Fibroblast of lung (primary cell): ENCODE measurements at regions not wholly inside any gene's neighbourhood (a gene's known extent, or its start where the extent isn't known, plus 50 kb on each side); places are given as distances from the start of the nearest gene placed in this dataset.

ENCODE experiments used
- DNase-seq, 2 donors: peaks; one replicate each; pipeline versions ENCODE4 v3.0.0 to v3.0.0-alpha.2; 2010; ENCODE audit warnings: low read depth in 2 of 2
- H2AFZ ChIP-seq: 2 replicates; pipeline ENCODE4 v1.5.1; 2012; ENCODE audit warnings: low read length, control low read depth, inconsistent platforms
- H3K27ac ChIP-seq: 2 replicates; pipeline ENCODE4 v1.5.1; 2011; ENCODE audit warnings: low read length, control low read depth; ENCODE audit not compliant: insufficient read depth
- H3K27me3 ChIP-seq: 2 replicates; pipeline ENCODE4 v1.5.1; 2011; ENCODE audit warnings: mild to moderate bottlenecking, low read length; ENCODE audit not compliant: control insufficient read depth, insufficient read depth
- H3K36me3 ChIP-seq: 2 replicates; pipeline ENCODE4 v1.5.1; 2011; ENCODE audit warnings: low read length; ENCODE audit not compliant: control insufficient read depth, insufficient read depth
- H3K4me1 ChIP-seq: 2 replicates; pipeline ENCODE4 v1.5.1; 2011; ENCODE audit warnings: low read length; ENCODE audit not compliant: control insufficient read depth, insufficient read depth; ENCODE audit errors: extremely low read depth
- H3K4me2 ChIP-seq: 2 replicates; pipeline ENCODE4 v1.5.1; 2011; ENCODE audit warnings: low read length, control low read depth; ENCODE audit not compliant: insufficient read depth; ENCODE audit errors: extremely low read depth
- H3K4me3 ChIP-seq, 4 experiments: fragments of 200-600 bp in 1 of 4; sonication (generic) in 1 of 4; replicated peaks in 1 of 4; 2 replicates each; pipeline ENCODE4 v1.5.1; 2011 to 2016; ENCODE audit warnings: low read length in 4 of 4, low read depth in 3 of 4, mild to moderate bottlenecking in 3 of 4, control low read depth in 2 of 4, inconsistent platforms in 1 of 4, mixed read lengths in 1 of 4; ENCODE audit not compliant: insufficient read depth in 1 of 4; ENCODE audit errors: control extremely low read depth in 1 of 4
- H3K79me2 ChIP-seq: 2 replicates; pipeline ENCODE4 v1.5.1; 2012; ENCODE audit warnings: mild to moderate bottlenecking, low read length, inconsistent platforms; ENCODE audit not compliant: control insufficient read depth, insufficient read depth
- H3K9ac ChIP-seq: 2 replicates; pipeline ENCODE4 v1.5.1; 2011; ENCODE audit warnings: mild to moderate bottlenecking, low read length, control low read depth; ENCODE audit not compliant: insufficient read depth
- H3K9me3 ChIP-seq: 2 replicates; pipeline ENCODE4 v1.5.1; 2012; ENCODE audit warnings: low read depth, low read length; ENCODE audit not compliant: control insufficient read depth, insufficient read depth
- H4K20me1 ChIP-seq: 2 replicates; pipeline ENCODE4 v1.5.1; 2011; ENCODE audit warnings: low read length; ENCODE audit not compliant: control insufficient read depth, insufficient read depth; ENCODE audit errors: extremely low read depth
- EZH2 ChIP-seq: IDR thresholded peaks from 2 replicates; pipeline ENCODE4 v1.5.1; 2012; ENCODE audit warnings: low read length, control low read depth, mild to moderate bottlenecking; ENCODE audit errors: missing control alignments
- TF ChIP-seq, protein P1 (sequence below), 2 donors: IDR thresholded peaks in 1 of 2; conservative IDR thresholded peaks in 1 of 2; 1 replicate in 1 of 2; 2 replicates in 1 of 2; pipeline ENCODE4 v1.5.1; 2011 to 2012; ENCODE audit warnings: low read length in 2 of 2, control low read depth in 1 of 2, inconsistent platforms in 1 of 2, low read depth in 1 of 2, mild to moderate bottlenecking in 1 of 2

- Histone ChIP-seq H3K4me2 (no peak overlapping the region), H3K27me3 (no peaks in the 10 kb centered on the region), H3K36me3 (no peaks in the 10 kb centered on the region), H3K9ac (no peak overlapping the region), H4K20me1 (no peaks in the 10 kb centered on the region), H2AFZ (no peak overlapping the region), H3K9me3 (no peaks in the 10 kb centered on the region), H3K79me2 (no peaks in the 10 kb centered on the region), H3K27ac (no peak overlapping the region), H3K4me3 (no peak overlapping the region), H3K4me1 (no peaks in the 10 kb centered on the region)
- TF ChIP-seq EZH2, result no peak
- TF ChIP-seq, protein P1, sequence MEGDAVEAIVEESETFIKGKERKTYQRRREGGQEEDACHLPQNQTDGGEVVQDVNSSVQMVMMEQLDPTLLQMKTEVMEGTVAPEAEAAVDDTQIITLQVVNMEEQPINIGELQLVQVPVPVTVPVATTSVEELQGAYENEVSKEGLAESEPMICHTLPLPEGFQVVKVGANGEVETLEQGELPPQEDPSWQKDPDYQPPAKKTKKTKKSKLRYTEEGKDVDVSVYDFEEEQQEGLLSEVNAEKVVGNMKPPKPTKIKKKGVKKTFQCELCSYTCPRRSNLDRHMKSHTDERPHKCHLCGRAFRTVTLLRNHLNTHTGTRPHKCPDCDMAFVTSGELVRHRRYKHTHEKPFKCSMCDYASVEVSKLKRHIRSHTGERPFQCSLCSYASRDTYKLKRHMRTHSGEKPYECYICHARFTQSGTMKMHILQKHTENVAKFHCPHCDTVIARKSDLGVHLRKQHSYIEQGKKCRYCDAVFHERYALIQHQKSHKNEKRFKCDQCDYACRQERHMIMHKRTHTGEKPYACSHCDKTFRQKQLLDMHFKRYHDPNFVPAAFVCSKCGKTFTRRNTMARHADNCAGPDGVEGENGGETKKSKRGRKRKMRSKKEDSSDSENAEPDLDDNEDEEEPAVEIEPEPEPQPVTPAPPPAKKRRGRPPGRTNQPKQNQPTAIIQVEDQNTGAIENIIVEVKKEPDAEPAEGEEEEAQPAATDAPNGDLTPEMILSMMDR (conservative IDR thresholded peaks at IDR 0.05 in 1 of 2, IDR thresholded peaks at IDR 0.05 in 1 of 2; ENCODE audit: low read depth in 1 of 2, low read length in 2 of 2), result no peak
- DNase-seq, result peak in 1 of 2 donors; percentile 6
These were observed 510.3 kb upstream of the CHAC2 start for GRCh38 chr2:53257287-53257686.

GRCh38 chr2:53253244-53253643 lies 514.4 kb upstream of the CHAC2 start:
- Histone ChIP-seq H3K9me3 (no peaks in the 10 kb centered on the region), H3K4me3 (no peak overlapping the region), H3K27me3 (no peaks in the 10 kb centered on the region), H3K4me1 (no peaks in the 10 kb centered on the region), H4K20me1 (no peaks in the 10 kb centered on the region), H2AFZ (no peak overlapping the region), H3K4me2 (no peak overlapping the region), H3K9ac (no peak overlapping the region), H3K79me2 (no peaks in the 10 kb centered on the region), H3K27ac (no peak overlapping the region), H3K36me3 (no peaks in the 10 kb centered on the region)
- no peak for DNase-seq
- TF ChIP-seq EZH2, result no peak
- TF ChIP-seq, protein P1 (conservative IDR thresholded peaks at IDR 0.05 in 1 of 2, IDR thresholded peaks at IDR 0.05 in 1 of 2; ENCODE audit: low read depth in 1 of 2, low read length in 2 of 2), result no peak

- H3K27me3 ChIP-seq, result no peaks in the 10 kb centered on the region
- no peaks in the 10 kb centered on the region for H3K79me2 ChIP-seq
- no peaks in the 10 kb centered on the region for H3K36me3 ChIP-seq
- H3K4me2 ChIP-seq, result no peak overlapping the region
- H2AFZ ChIP-seq, result no peak overlapping the region
- H3K4me1 ChIP-seq, result no peaks in the 10 kb centered on the region
- no peak for DNase-seq
- no peak for TF ChIP-seq EZH2
- TF ChIP-seq, protein P1 (conservative IDR thresholded peaks at IDR 0.05 in 1 of 2, IDR thresholded peaks at IDR 0.05 in 1 of 2; ENCODE audit: low read depth in 1 of 2, low read length in 2 of 2), result no peak
- no peak overlapping the region for H3K27ac ChIP-seq
- H4K20me1 ChIP-seq, result no peaks in the 10 kb centered on the region
- H3K9me3 ChIP-seq, result no peaks in the 10 kb centered on the region
- no peak overlapping the region for H3K9ac ChIP-seq
- no peak overlapping the region for H3K4me3 ChIP-seq
These were observed 515.5 kb upstream of the CHAC2 start for GRCh38 chr2:53252115-53252514.
